ENCODE measurements at regions not wholly inside any gene's neighbourhood (a gene's known extent, or its start where the extent isn't known, plus 50 kb on each side); places are given as distances from the start of the nearest gene placed in this dataset.

- H3K4me1 Mint-ChIP-seq: no peaks in the 10 kb centered on the region
- H3K27me3 Mint-ChIP-seq: peaks cover 33% of the 10 kb centered on the region
- H3K4me3 Mint-ChIP-seq: no peak overlapping the region
- no peaks in the 10 kb centered on the region for H3K36me3 Mint-ChIP-seq (ENCODE audit: low read depth)
- H3K9me3 ChIP-seq (ENCODE audit: control insufficient read depth, low read length, poor library complexity, severe bottlenecking): no peaks in the 10 kb centered on the region
- DNase-seq (no peak), ATAC-seq (no peak)
- H3K27ac Mint-ChIP-seq: no peak overlapping the region
These were observed 158.2 kb downstream of the BUD13 start for GRCh38 chr11:116614306-116615210.

GRCh38 chr11:116613206-116613875 lies 159.4 kb downstream of the BUD13 start:
- Mint-ChIP-seq H3K4me1 (no peaks in the 10 kb centered on the region), H3K27ac (no peak overlapping the region), H3K27me3 (peaks cover 34% of the 10 kb centered on the region)

GRCh38 chr11:116611998-116612620 lies 160.7 kb downstream of the BUD13 start:
- Mint-ChIP-seq H3K27ac (no peak overlapping the region), H3K27me3 (peaks cover 46% of the 10 kb centered on the region), H3K36me3 (ENCODE audit: low read depth) (no peaks in the 10 kb centered on the region), H3K4me1 (no peaks in the 10 kb centered on the region), H3K4me3 (no peak overlapping the region)
- DNase-seq (no peak), ATAC-seq (no peak)
- no peaks in the 10 kb centered on the region for H3K9me3 ChIP-seq (ENCODE audit: control insufficient read depth, low read length, poor library complexity, severe bottlenecking)

More at GRCh38 chr11:116613206-116613875, 159.4 kb downstream of the BUD13 start:
- no peaks in the 10 kb centered on the region for H3K9me3 ChIP-seq (ENCODE audit: control insufficient read depth, low read length, poor library complexity, severe bottlenecking)
- ATAC-seq (no peak), DNase-seq (no peak)
- Mint-ChIP-seq H3K4me3 (no peak overlapping the region), H3K36me3 (ENCODE audit: low read depth) (no peaks in the 10 kb centered on the region)

- H3K27ac Mint-ChIP-seq: no peak overlapping the region
- no peaks in the 10 kb centered on the region for H3K9me3 ChIP-seq (ENCODE audit: control insufficient read depth, low read length, poor library complexity, severe bottlenecking)
- DNase-seq (no peak), ATAC-seq (no peak)
- H3K4me1 Mint-ChIP-seq: no peaks in the 10 kb centered on the region
- H3K27me3 Mint-ChIP-seq: peaks cover 45% of the 10 kb centered on the region
- no peak overlapping the region for H3K4me3 Mint-ChIP-seq
- H3K36me3 Mint-ChIP-seq (ENCODE audit: low read depth): no peaks in the 10 kb centered on the region
These were observed 162.6 kb downstream of the BUD13 start for GRCh38 chr11:116610190-116610589.

GRCh38 chr11:116607027-116607426 lies 165.8 kb downstream of the BUD13 start:
- ATAC-seq: no peak
- Mint-ChIP-seq H3K4me3 (no peak overlapping the region), H3K27me3 (peaks cover 33% of the 10 kb centered on the region), H3K27ac (no peak overlapping the region), H3K4me1 (no peaks in the 10 kb centered on the region), H3K36me3 (ENCODE audit: low read depth) (no peaks in the 10 kb centered on the region)
- H3K9me3 ChIP-seq (ENCODE audit: control insufficient read depth, low read length, poor library complexity, severe bottlenecking): no peaks in the 10 kb centered on the region
- no peak for DNase-seq

- Mint-ChIP-seq H3K4me1 (no peaks in the 10 kb centered on the region), H3K4me3 (no peak overlapping the region), H3K27me3 (peaks cover 29% of the 10 kb centered on the region), H3K27ac (no peak overlapping the region), H3K36me3 (ENCODE audit: low read depth) (no peaks in the 10 kb centered on the region)
- ATAC-seq (no peak), DNase-seq (no peak)
- H3K9me3 ChIP-seq (ENCODE audit: control insufficient read depth, low read length, poor library complexity, severe bottlenecking): no peaks in the 10 kb centered on the region
These were observed 167.0 kb downstream of the BUD13 start for GRCh38 chr11:116605543-116606459.

- ATAC-seq (no peak), DNase-seq (no peak)
- Mint-ChIP-seq H3K4me1 (no peaks in the 10 kb centered on the region), H3K27ac (no peak overlapping the region), H3K27me3 (peaks cover 39% of the 10 kb centered on the region), H3K4me3 (no peak overlapping the region), H3K36me3 (ENCODE audit: low read depth) (no peaks in the 10 kb centered on the region)
- H3K9me3 ChIP-seq (ENCODE audit: control insufficient read depth, low read length, poor library complexity, severe bottlenecking): no peaks in the 10 kb centered on the region
These were observed 169.0 kb downstream of the BUD13 start for GRCh38 chr11:116603728-116604323.

- Mint-ChIP-seq H3K4me1 (no peaks in the 10 kb centered on the region), H3K27ac (no peak overlapping the region), H3K27me3 (peaks cover 35% of the 10 kb centered on the region), H3K36me3 (ENCODE audit: low read depth) (no peaks in the 10 kb centered on the region), H3K4me3 (no peak overlapping the region)
- ATAC-seq (no peak), DNase-seq (no peak)
- H3K9me3 ChIP-seq (ENCODE audit: control insufficient read depth, low read length, poor library complexity, severe bottlenecking): no peaks in the 10 kb centered on the region
These were observed 170.2 kb downstream of the BUD13 start for GRCh38 chr11:116602637-116602942.

- Mint-ChIP-seq H3K27me3 (peaks cover 35% of the 10 kb centered on the region), H3K4me1 (no peaks in the 10 kb centered on the region), H3K36me3 (ENCODE audit: low read depth) (no peaks in the 10 kb centered on the region), H3K27ac (no peak overlapping the region), H3K4me3 (no peak overlapping the region)
- no peaks in the 10 kb centered on the region for H3K9me3 ChIP-seq (ENCODE audit: control insufficient read depth, low read length, poor library complexity, severe bottlenecking)
- DNase-seq (no peak), ATAC-seq (no peak)
These were observed 170.8 kb downstream of the BUD13 start for GRCh38 chr11:116601814-116602636.

GRCh38 chr11:116600930-116601329 lies 171.9 kb downstream of the BUD13 start:
- ATAC-seq: no peak
- no peaks in the 10 kb centered on the region for H3K36me3 Mint-ChIP-seq (ENCODE audit: low read depth)
- no peaks in the 10 kb centered on the region for H3K9me3 ChIP-seq (ENCODE audit: control insufficient read depth, low read length, poor library complexity, severe bottlenecking)
- H3K4me3 Mint-ChIP-seq: no peak overlapping the region
- H3K4me1 Mint-ChIP-seq: no peaks in the 10 kb centered on the region
- DNase-seq: no peak
- H3K27ac Mint-ChIP-seq: no peak overlapping the region
- H3K27me3 Mint-ChIP-seq: peaks cover 42% of the 10 kb centered on the region

- Mint-ChIP-seq H3K36me3 (ENCODE audit: low read depth) (no peaks in the 10 kb centered on the region), H3K27ac (no peak overlapping the region), H3K4me3 (no peak overlapping the region), H3K27me3 (peaks cover 40% of the 10 kb centered on the region), H3K4me1 (no peaks in the 10 kb centered on the region)
- no peak for DNase-seq
- no peaks in the 10 kb centered on the region for H3K9me3 ChIP-seq (ENCODE audit: control insufficient read depth, low read length, poor library complexity, severe bottlenecking)
- no peak for ATAC-seq
These were observed 174.2 kb downstream of the BUD13 start for GRCh38 chr11:116598556-116598955.

GRCh38 chr11:116598036-116598435 lies 174.8 kb downstream of the BUD13 start:
- Mint-ChIP-seq H3K36me3 (ENCODE audit: low read depth) (no peaks in the 10 kb centered on the region), H3K4me1 (no peaks in the 10 kb centered on the region), H3K4me3 (no peak overlapping the region), H3K27me3 (peaks cover 45% of the 10 kb centered on the region), H3K27ac (no peak overlapping the region)
- H3K9me3 ChIP-seq (ENCODE audit: control insufficient read depth, low read length, poor library complexity, severe bottlenecking): no peaks in the 10 kb centered on the region
- ATAC-seq: no peak
- no peak for DNase-seq

Data from T-helper 17 cell (primary cell).